ENCODE measurements at regions not wholly inside any gene's neighbourhood (a gene's known extent, or its start where the extent isn't known, plus 50 kb on each side); places are given as distances from the start of the nearest gene placed in this dataset.

DNA sequence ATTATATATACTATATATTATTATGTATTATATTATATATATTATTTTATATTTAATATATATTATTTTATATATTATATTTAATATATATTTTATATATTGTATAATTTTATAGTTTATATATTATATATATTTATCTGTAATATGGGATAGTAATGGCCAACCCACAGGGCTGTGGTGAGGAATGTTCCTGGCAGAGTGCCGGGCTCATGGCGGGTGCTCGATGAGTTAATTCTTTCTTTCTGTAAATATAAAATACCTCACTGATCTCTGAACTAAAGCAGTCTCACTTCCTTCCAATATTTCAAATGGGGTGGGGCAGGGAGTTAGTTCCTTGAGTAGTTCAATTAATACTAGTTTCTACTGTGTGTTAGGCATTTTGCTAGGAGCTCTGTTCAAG is 389.4 kb downstream of the TSN start:
- 85 to 88% (median 88%) methylated on average over 3 of the region's 3 CpGs for WGBS, 3 donors

DNA sequence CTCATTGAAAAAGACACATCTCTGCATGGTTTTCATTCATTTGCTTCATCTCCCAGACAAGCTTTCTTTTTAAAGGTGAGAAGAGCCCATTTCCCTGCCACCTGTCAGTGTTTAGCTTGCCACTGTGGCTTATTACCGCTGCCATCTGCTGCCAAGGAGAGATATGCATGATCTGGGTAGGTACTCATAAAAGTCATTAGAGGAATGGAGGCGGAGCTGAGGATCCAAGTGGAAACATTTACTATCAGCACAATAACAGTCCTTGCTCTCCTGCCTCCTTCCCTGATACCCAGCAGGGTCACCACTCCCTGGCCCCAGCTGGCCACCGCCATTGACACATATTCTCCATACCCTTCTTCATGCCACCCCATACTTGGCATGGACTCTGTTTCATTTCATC is 390.4 kb downstream of the TSN start:
- H3K4me1 ChIP-seq = no peaks in the 10 kb centered on the region
- no peak overlapping the region for H3K27ac ChIP-seq
- intact Hi-C loops (cut with DNase I) = no loop called here
- H3K4me3 ChIP-seq = no peak overlapping the region
- no peaks in the 10 kb centered on the region for H3K9me3 ChIP-seq
- DNase-seq (no peak), ATAC-seq (no peak)
- TF ChIP-seq, protein P1, sequence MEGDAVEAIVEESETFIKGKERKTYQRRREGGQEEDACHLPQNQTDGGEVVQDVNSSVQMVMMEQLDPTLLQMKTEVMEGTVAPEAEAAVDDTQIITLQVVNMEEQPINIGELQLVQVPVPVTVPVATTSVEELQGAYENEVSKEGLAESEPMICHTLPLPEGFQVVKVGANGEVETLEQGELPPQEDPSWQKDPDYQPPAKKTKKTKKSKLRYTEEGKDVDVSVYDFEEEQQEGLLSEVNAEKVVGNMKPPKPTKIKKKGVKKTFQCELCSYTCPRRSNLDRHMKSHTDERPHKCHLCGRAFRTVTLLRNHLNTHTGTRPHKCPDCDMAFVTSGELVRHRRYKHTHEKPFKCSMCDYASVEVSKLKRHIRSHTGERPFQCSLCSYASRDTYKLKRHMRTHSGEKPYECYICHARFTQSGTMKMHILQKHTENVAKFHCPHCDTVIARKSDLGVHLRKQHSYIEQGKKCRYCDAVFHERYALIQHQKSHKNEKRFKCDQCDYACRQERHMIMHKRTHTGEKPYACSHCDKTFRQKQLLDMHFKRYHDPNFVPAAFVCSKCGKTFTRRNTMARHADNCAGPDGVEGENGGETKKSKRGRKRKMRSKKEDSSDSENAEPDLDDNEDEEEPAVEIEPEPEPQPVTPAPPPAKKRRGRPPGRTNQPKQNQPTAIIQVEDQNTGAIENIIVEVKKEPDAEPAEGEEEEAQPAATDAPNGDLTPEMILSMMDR (IDR thresholded peaks at IDR 0.05) = no peak
- WGBS, 3 donors = 84 to 96% (median 85%) methylated on average over 3 of the region's 3 CpGs
- no peaks in the 10 kb centered on the region for H3K36me3 ChIP-seq (ENCODE audit: insufficient read depth in 1 of 2, low read depth in 1 of 2)
- H3K27me3 ChIP-seq (ENCODE audit: insufficient read depth in 3 of 3, low read length in 2 of 3) = no peaks in the 10 kb centered on the region

More for the DNA sequence above, 389.4 kb downstream of the TSN start:
- Histone ChIP-seq H3K4me3 (no peak overlapping the region), H3K9me3 (no peaks in the 10 kb centered on the region), H3K4me1 (no peaks in the 10 kb centered on the region), H3K36me3 (ENCODE audit: insufficient read depth in 1 of 2, low read depth in 1 of 2) (no peaks in the 10 kb centered on the region), H3K27ac (no peak overlapping the region), H3K27me3 (ENCODE audit: insufficient read depth in 3 of 3, low read length in 2 of 3) (no peaks in the 10 kb centered on the region)
- TF ChIP-seq, protein P1 (IDR thresholded peaks at IDR 0.05) = no peak
- intact Hi-C loops (cut with DNase I) = no loop called here
- DNase-seq (no peak), ATAC-seq (no peak)

DNA sequence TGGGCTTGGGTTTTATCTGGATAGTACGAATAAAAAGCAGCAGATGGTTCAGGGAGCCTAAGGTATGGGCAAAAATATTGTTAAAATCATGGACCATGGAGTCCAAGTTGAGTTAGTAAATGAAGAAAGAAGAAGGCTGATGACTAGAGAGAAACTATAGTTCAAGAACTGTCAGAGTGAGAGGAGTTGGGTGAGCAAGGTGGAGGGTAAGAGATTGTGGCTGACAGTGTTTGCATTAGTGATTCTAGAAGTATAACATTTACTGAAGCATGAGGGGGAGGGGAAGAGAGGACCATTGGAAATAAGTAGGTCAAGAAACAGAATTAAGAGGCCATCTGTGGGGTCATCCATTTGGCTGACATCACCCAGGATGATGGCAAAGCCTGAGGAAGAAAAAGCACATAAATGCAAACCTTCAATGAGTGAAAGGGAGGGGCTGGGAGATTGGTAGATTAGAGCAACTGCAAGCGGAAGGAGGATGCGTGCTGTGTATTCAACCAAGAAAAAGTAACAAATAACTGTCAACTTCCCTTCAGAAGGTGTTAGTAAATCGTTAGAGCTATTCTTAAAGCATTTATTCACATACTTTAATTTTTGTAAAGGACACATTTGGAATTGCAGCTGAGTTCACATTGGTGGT is 392.8 kb downstream of the TSN start:
- Histone ChIP-seq H3K27me3 (ENCODE audit: insufficient read depth in 3 of 3, low read length in 2 of 3) (no peaks in the 10 kb centered on the region), H3K36me3 (ENCODE audit: insufficient read depth in 1 of 2, low read depth in 1 of 2) (no peaks in the 10 kb centered on the region), H3K4me3 (no peak overlapping the region), H3K27ac (no peak overlapping the region), H3K4me1 (no peaks in the 10 kb centered on the region), H3K9me3 (no peaks in the 10 kb centered on the region)
- intact Hi-C loops (cut with DNase I) = no loop called here
- no peak for ATAC-seq
- no peak for DNase-seq
- TF ChIP-seq, protein P1 (IDR thresholded peaks at IDR 0.05) = no peak
- WGBS, 3 donors = 83 to 90% (median 87%) methylated on average over 4 of the region's 4 CpGs

DNA sequence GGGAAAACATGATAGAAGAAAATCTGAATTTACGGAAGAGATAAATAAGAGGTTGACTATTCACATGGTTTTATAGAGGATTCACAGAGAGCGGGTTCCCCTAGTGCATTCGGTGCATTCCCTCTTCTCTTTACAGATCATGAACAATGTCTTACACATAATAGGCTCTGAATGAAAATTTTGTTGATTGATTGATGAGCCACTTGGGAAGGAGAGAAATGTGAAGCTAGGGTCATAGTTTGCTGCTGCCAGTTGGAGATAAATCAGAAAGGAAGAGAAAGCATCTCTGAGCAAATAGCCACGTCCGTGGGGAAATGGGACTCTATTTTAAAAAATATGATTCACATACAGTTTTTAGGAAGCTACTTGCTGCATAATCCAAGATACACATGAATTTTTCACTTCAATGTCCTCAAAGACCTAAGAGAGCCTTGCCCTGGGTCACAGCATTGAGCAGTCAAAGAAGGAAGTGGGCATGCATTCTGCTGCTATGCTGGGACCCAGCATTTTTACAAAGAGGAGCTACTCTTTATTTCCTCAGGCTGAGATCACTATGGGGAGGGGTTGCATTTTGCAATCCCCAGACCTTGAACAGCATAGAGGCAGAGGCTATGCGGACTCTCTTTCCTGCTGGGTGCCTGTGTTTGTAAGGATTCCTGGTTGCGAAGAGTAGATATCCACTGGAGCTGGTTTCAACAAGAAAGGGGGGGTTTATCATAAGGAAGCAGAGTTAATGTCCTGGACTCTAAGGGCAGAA is 395.3 kb downstream of the TSN start:
- intact Hi-C loops (cut with DNase I) = no loop called here

More for the DNA sequence above, 395.3 kb downstream of the TSN start:
- Histone ChIP-seq H3K27ac (no peak overlapping the region), H3K9me3 (no peaks in the 10 kb centered on the region), H3K4me3 (no peak overlapping the region), H3K27me3 (ENCODE audit: insufficient read depth in 3 of 3, low read length in 2 of 3) (no peaks in the 10 kb centered on the region), H3K36me3 (ENCODE audit: insufficient read depth in 1 of 2, low read depth in 1 of 2) (no peaks in the 10 kb centered on the region), H3K4me1 (no peaks in the 10 kb centered on the region)
- WGBS, 3 donors = 62 to 71% (median 64%) methylated on average over 7 of the region's 7 CpGs
- DNase-seq (no peak), ATAC-seq (no peak)
- TF ChIP-seq, protein P1 (IDR thresholded peaks at IDR 0.05) = no peak
